Activated T-cell treated with anti-CD3 and anti-CD28 coated beads, Interleukin-2, amount 50 U/mL, for 24 hours (primary cell): ENCODE measurements at regions not wholly inside any gene's neighbourhood (a gene's known extent, or its start where the extent isn't known, plus 50 kb on each side); places are given as distances from the start of the nearest gene placed in this dataset.

Experiments used
- DNase-seq: peaks from one replicate; pipeline ENCODE4 v3.0.0-alpha.2; 2020
- H3K27ac Mint-ChIP-seq: 2 replicates; pipeline ENCODE4 v1.8.0; 2020; ENCODE audit warnings: mild to moderate bottlenecking, mixed read lengths
- H3K27me3 Mint-ChIP-seq: 2 replicates; pipeline ENCODE4 v1.8.0; 2020; ENCODE audit warnings: mixed read lengths
- H3K36me3 Mint-ChIP-seq: 2 replicates; pipeline ENCODE4 v1.8.0; 2020; ENCODE audit warnings: low read depth, mixed read lengths
- H3K4me1 Mint-ChIP-seq: 2 replicates; pipeline ENCODE4 v1.8.0; 2020; ENCODE audit warnings: low read depth, mixed read lengths
- H3K4me3 Mint-ChIP-seq: 2 replicates; pipeline ENCODE4 v1.8.0; 2020; ENCODE audit warnings: mild to moderate bottlenecking, moderate library complexity, mixed read lengths
- H3K9me3 Mint-ChIP-seq: 2 replicates; pipeline ENCODE4 v1.8.0; 2020; ENCODE audit warnings: mixed read lengths

DNA sequence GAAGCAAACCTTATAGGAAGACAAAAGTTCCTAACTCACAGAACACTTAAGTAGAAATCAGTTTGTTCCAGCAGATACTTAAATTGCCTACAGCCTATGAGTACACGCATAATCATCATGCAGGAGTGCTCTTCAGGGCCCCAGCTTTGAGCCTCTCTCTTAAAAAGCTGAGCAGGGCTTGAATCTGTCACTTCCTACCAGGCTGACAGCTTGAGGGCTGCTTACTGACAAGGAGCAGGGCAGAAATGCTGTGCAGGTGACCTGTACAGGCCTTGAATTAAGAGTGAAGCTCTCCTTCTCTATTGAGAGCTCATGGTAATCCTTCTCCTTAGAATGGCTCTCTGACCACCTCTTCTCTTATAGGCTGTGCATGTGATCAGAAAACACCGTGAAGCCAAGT lies 66.5 kb upstream of the MAST4 start:
- no peaks in the 10 kb centered on the region for H3K4me1 Mint-ChIP-seq
- H3K36me3 Mint-ChIP-seq, result no peaks in the 10 kb centered on the region
- no peak overlapping the region for H3K4me3 Mint-ChIP-seq
- no peak overlapping the region for H3K27ac Mint-ChIP-seq
- DNase-seq, result no peak
- peaks cover 29% of the 10 kb centered on the region for H3K27me3 Mint-ChIP-seq
- no peaks in the 10 kb centered on the region for H3K9me3 Mint-ChIP-seq

DNA sequence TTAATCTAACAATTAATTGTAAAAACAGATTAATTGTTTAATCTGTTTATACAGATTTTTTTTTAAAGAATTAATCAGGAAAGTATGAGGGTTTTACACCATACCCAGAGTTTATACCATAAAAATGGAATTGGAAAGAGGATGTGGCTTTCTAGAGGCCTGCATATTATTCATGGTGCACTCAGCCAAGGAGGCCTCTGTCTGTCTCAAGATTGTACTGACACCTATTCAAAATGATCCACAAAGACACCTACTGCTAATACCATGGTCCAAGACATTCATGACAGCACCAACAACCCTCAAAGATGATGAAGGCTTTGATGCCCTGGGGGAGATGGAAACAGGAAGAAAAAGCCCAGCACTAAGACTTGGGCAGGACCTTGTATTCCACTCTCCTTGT lies 58.1 kb upstream of the MAST4 start:
- Mint-ChIP-seq H3K4me1 (peaks cover 20% of the 10 kb centered on the region), H3K4me3 (no peak overlapping the region), H3K36me3 (no peaks in the 10 kb centered on the region), H3K9me3 (no peaks in the 10 kb centered on the region), H3K27ac (no peak overlapping the region), H3K27me3 (peaks cover 26% of the 10 kb centered on the region)
- DNase-seq, result no peak

DNA sequence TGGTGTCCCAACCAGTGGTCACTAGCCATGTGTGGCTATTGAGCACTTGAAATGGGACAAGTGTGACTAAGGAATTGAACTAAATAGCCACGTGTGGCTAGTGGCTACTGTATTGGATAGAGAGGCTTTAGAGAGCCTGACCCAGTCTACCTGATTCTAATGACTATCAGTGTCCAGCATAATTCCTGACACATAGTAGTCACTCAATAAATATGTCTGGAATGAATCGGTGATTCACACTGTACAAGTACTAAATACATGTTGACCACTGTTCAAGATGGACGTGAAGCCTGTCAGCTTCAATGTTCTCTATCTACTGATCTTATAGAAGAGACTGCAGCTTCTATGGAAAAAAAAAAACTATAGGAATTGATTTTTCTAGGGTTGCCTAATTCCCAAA lies 57.7 kb upstream of the MAST4 start:
- no peak for DNase-seq
- Mint-ChIP-seq H3K27ac (no peak overlapping the region), H3K9me3 (no peaks in the 10 kb centered on the region), H3K4me3 (no peak overlapping the region), H3K4me1 (peaks cover 20% of the 10 kb centered on the region), H3K36me3 (no peaks in the 10 kb centered on the region), H3K27me3 (peaks cover 26% of the 10 kb centered on the region)

DNA sequence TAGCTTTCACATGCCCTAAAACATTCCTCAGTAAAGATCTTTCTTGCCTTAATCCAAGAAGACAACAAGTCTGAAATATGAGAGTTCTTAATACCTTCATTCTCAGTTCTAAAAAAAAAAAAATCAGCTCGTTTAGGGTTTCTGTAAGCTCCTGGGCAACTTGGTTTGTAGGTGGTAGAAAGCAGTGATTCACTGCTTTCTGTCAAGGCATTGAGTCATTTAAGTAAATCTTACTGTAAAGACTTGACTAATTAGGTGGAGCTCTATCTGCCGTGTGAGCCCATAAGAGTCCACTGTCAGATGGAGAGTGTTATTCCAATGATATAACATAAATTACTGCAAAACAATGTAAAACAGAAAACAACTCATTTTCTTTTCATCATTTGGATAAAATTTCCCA lies 56.1 kb upstream of the MAST4 start:
- Mint-ChIP-seq H3K4me3 (no peak overlapping the region), H3K36me3 (no peaks in the 10 kb centered on the region), H3K4me1 (peaks cover 20% of the 10 kb centered on the region), H3K27me3 (peaks cover 22% of the 10 kb centered on the region), H3K9me3 (no peaks in the 10 kb centered on the region), H3K27ac (no peak overlapping the region)
- no peak for DNase-seq

DNA sequence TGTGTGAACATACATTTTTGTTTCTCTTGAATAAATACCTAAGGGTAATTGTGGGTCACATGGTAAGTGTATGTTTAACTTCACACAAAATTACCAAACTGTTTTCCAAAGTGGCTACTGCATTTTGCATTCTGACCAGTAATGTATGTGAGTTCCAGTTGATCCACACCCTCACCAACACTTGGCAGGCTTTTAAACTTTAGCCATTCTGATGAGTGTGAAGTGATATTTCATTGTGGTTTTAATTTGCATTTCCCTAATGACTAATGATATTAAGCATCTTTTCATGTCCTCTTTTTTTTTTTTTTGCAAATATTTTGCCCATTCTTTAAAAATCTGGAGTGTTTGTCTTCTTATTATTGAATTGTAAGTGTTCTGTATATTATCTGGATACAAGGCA lies 53.5 kb upstream of the MAST4 start:
- Mint-ChIP-seq H3K4me3 (no peak overlapping the region), H3K27me3 (peaks cover 9% of the 10 kb centered on the region), H3K27ac (no peak overlapping the region), H3K36me3 (no peaks in the 10 kb centered on the region), H3K4me1 (peaks cover 20% of the 10 kb centered on the region), H3K9me3 (no peaks in the 10 kb centered on the region)
- no peak for DNase-seq
